HEK293 (cell line): ENCODE measurements at regions not wholly inside any gene's neighbourhood (a gene's known extent, or its start where the extent isn't known, plus 50 kb on each side); places are given as distances from the start of the nearest gene placed in this dataset.

Source experiments
- CTCF ChIA-PET: fragments of 350-600 bp; formaldehyde crosslinking; extraction: SDS; loops from one replicate; lab custom pipeline; 2021; ENCODE audit warnings: antibody characterized with exemption; lab: Yijun Ruan, JAX
- POLR2A ChIA-PET: fragments of 300-600 bp; formaldehyde crosslinking; extraction: SDS; loops from one replicate; lab custom pipeline; 2020; ENCODE audit warnings: antibody characterized with exemption, inconsistent platforms; lab: Yijun Ruan, JAX
- H3K27ac ChIP-seq: fragments of 200-500 bp; sonication (Bioruptor generic); 2 replicates; pipeline ENCODE4 v1.5.1; 2014; ENCODE audit warnings: low read depth, low read length, control low read depth, inconsistent platforms; ENCODE audit errors: extremely low read depth
- H3K36me3 ChIP-seq, 2 experiments: fragments of 200-500 bp in 1 of 2; sonication (Bioruptor generic) in 1 of 2; 1 replicate in 1 of 2; 2 replicates in 1 of 2; pipeline ENCODE4 v1.5.1; 2014 to 2017; ENCODE audit warnings: inconsistent platforms in 2 of 2, low read length in 2 of 2; ENCODE audit not compliant: control insufficient read depth in 2 of 2, insufficient read depth in 1 of 2
- H3K4me1 ChIP-seq: fragments of 200-500 bp; sonication (Bioruptor generic); 2 replicates; pipeline ENCODE4 v1.5.1; 2014; ENCODE audit warnings: mild to moderate bottlenecking, low read length, inconsistent platforms; ENCODE audit not compliant: control insufficient read depth, insufficient read depth
- H3K4me3 ChIP-seq: 2 replicates; pipeline ENCODE4 v1.5.1; 2011; ENCODE audit warnings: low read depth, mild to moderate bottlenecking, control low read depth, low read length, moderate library complexity
- H3K9me3 ChIP-seq: fragments of 200-500 bp; sonication (Bioruptor generic); 2 replicates; pipeline ENCODE4 v1.5.1; 2014; ENCODE audit warnings: low read depth, low read length, inconsistent platforms; ENCODE audit not compliant: control insufficient read depth, insufficient read depth
- HOXD13 ChIP-seq: sonication (generic); formaldehyde crosslinking; IDR thresholded peaks from 2 replicates; pipeline ENCODE4 v1.8.0; 2022; ENCODE audit warnings: missing genetic modification reagents, borderline replicate concordance
- KLF9 ChIP-seq: fragments of 450-650 bp; formaldehyde crosslinking; IDR thresholded peaks from 2 replicates; pipeline ENCODE4 v1.5.1; 2016; ENCODE audit warnings: missing biosample characterization, missing genetic modification characterization, low read depth
- OSR2 ChIP-seq: fragments of 450-650 bp; formaldehyde crosslinking; IDR thresholded peaks from 2 replicates; pipeline ENCODE4 v1.5.1; 2016; ENCODE audit warnings: missing biosample characterization, missing genetic modification characterization
- PATZ1 ChIP-seq: fragments of 450-650 bp; formaldehyde crosslinking; IDR thresholded peaks from 2 replicates; pipeline ENCODE4 v1.5.1; 2016; ENCODE audit warnings: missing biosample characterization, missing genetic modification characterization
- PRDM1 ChIP-seq: fragments of 450-650 bp; formaldehyde crosslinking; IDR thresholded peaks from 2 replicates; pipeline ENCODE4; 2016; ENCODE audit warnings: missing biosample characterization, missing genetic modification characterization
- PRDM6 ChIP-seq: fragments of 450-650 bp; formaldehyde crosslinking; IDR thresholded peaks from 2 replicates; pipeline ENCODE4 v1.5.1; 2017; ENCODE audit warnings: missing biosample characterization, missing genetic modification characterization
- REST ChIP-seq: fragments of 450-650 bp; formaldehyde crosslinking; IDR thresholded peaks from 2 replicates; pipeline ENCODE4 v1.5.1; 2016; ENCODE audit warnings: missing biosample characterization, missing genetic modification characterization
- SP7 ChIP-seq: fragments of 450-650 bp; formaldehyde crosslinking; IDR thresholded peaks from 2 replicates; pipeline ENCODE4 v1.5.1; 2016; ENCODE audit warnings: missing biosample characterization, missing genetic modification characterization
- ZFP69B ChIP-seq: fragments of 450-650 bp; formaldehyde crosslinking; IDR thresholded peaks from 2 replicates; pipeline ENCODE4 v1.5.1; 2016; ENCODE audit warnings: missing biosample characterization, missing genetic modification characterization
- ZNF155 ChIP-seq: fragments of 450-650 bp; formaldehyde crosslinking; IDR thresholded peaks from 2 replicates; pipeline ENCODE4 v1.5.1; 2016; ENCODE audit warnings: missing biosample characterization, missing genetic modification characterization
- ZNF16 ChIP-seq: fragments of 450-650 bp; formaldehyde crosslinking; IDR thresholded peaks from 2 replicates; pipeline ENCODE4 v1.5.1; 2016; ENCODE audit warnings: low read depth, missing biosample characterization, missing genetic modification characterization
- ZNF324 ChIP-seq: fragments of 450-650 bp; formaldehyde crosslinking; IDR thresholded peaks from 2 replicates; pipeline ENCODE4 v1.5.1; 2016; ENCODE audit warnings: missing biosample characterization, missing genetic modification characterization
- ZNF394 ChIP-seq: fragments of 450-650 bp; formaldehyde crosslinking; IDR thresholded peaks from 2 replicates; pipeline ENCODE4 v1.5.1; 2016; ENCODE audit warnings: missing biosample characterization, missing genetic modification characterization, mild to moderate bottlenecking, moderate library complexity, borderline replicate concordance
- ZNF423 ChIP-seq: fragments of 450-650 bp; formaldehyde crosslinking; IDR thresholded peaks from 2 replicates; pipeline ENCODE4 v1.5.1; 2016; ENCODE audit warnings: missing biosample characterization, missing genetic modification characterization
- ZNF449 ChIP-seq: fragments of 450-650 bp; formaldehyde crosslinking; IDR thresholded peaks from 2 replicates; pipeline ENCODE4 v1.5.1; 2017; ENCODE audit warnings: missing biosample characterization, mild to moderate bottlenecking, missing genetic modification characterization, moderate library complexity
- ZNF544 ChIP-seq: fragments of 450-650 bp; formaldehyde crosslinking; IDR thresholded peaks from 2 replicates; pipeline ENCODE4 v1.5.0; 2017; ENCODE audit warnings: missing biosample characterization, missing genetic modification characterization
- ZNF561 ChIP-seq: fragments of 450-650 bp; IDR thresholded peaks from 2 replicates; pipeline ENCODE4 v1.5.1; 2018; ENCODE audit warnings: missing biosample characterization, missing genetic modification characterization, borderline replicate concordance
- ZNF701 ChIP-seq: fragments of 450-650 bp; formaldehyde crosslinking; IDR thresholded peaks from 2 replicates; pipeline ENCODE4 v1.5.1; 2016; ENCODE audit warnings: missing biosample characterization, missing genetic modification characterization
- ZNF837 ChIP-seq: fragments of 450-650 bp; formaldehyde crosslinking; IDR thresholded peaks from 2 replicates; pipeline ENCODE4 v1.5.1; 2016; ENCODE audit warnings: missing biosample characterization, missing genetic modification characterization
- TF ChIP-seq, protein P1 (sequence below): fragments of 450-650 bp; formaldehyde crosslinking; IDR thresholded peaks from 2 replicates; pipeline ENCODE4 v1.5.1; 2016; ENCODE audit warnings: missing biosample characterization, missing genetic modification characterization

DNA sequence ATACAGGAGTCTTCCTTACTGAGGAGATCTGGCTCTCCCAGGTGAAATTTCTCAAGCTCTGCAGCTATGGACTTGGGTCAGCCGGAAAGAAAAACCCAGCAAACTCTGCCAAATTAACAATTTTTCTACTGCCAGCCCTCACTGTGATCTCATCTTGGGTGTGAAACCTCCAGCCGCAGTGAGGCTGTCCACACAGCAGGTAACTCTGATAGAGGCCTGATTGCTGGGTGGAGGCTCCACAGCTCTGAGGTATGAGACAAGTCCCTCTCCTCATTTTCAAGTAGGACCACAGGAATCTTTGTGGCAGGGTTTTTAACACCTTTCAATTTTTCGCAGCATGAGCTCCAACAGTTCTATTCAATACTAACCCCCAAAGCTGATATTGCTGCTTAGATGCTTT is 430.6 kb upstream of the RAB6C start:
- ChIA-PET CTCF (interaction anchor here (1.1 kb wide), 1 partner anchor 200 kb away, joined by 4 read pairs; no protein-coding TSS in a partner anchor), POLR2A (no interaction called here)
- Histone ChIP-seq H3K27ac (no peak overlapping the region), H3K4me3 (no peak overlapping the region), H3K4me1 (no peaks in the 10 kb centered on the region), H3K36me3 (no peaks in the 10 kb centered on the region), H3K9me3 (no peaks in the 10 kb centered on the region)
- TF ChIP-seq ZNF394 (tag by site-specific recombination) (no peak), HOXD13 (CRISPR knock-in tag) (no peak), ZNF701 (tag by site-specific recombination) (no peak), PRDM6 (tag by site-specific recombination) (no peak), SP7 (tag by site-specific recombination) (no peak), PATZ1 (tag by site-specific recombination) (no peak), ZNF155 (no peak), ZNF837 (tag by site-specific recombination) (no peak), ZNF544 (no peak), ZNF16 (no peak), ZNF449 (tag by site-specific recombination) (no peak), REST (tag by site-specific recombination) (no peak), KLF9 (no peak), ZNF561 (tag by site-specific recombination) (no peak), ZNF423 (tag by site-specific recombination) (no peak), ZNF324 (tag by site-specific recombination) (no peak), OSR2 (tag by site-specific recombination) (no peak), PRDM1 (tag by site-specific recombination) (no peak), ZFP69B (tag by site-specific recombination) (no peak)
- TF ChIP-seq, protein P1, sequence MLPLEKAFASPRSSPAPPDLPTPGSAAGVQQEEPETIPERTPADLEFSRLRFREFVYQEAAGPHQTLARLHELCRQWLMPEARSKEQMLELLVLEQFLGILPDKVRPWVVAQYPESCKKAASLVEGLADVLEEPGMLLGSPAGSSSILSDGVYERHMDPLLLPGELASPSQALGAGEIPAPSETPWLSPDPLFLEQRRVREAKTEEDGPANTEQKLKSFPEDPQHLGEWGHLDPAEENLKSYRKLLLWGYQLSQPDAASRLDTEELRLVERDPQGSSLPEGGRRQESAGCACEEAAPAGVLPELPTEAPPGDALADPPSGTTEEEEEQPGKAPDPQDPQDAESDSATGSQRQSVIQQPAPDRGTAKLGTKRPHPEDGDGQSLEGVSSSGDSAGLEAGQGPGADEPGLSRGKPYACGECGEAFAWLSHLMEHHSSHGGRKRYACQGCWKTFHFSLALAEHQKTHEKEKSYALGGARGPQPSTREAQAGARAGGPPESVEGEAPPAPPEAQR (tag by site-specific recombination): no peak
